Motor neuron (in vitro differentiated cells): ENCODE measurements at regions not wholly inside any gene's neighbourhood (a gene's known extent, or its start where the extent isn't known, plus 50 kb on each side); places are given as distances from the start of the nearest gene placed in this dataset.

ENCODE experiments used
- ATAC-seq, 8 experiments: fragments of 200-7000 bp; cut with Tn5 transposase; replicated peaks in 6 of 8; 2 replicates each; pipeline ENCODE4 v1.8.0; 2021; ENCODE audit warnings: mild to moderate bottlenecking in 8 of 8, moderate library complexity in 8 of 8
- H3K27ac ChIP-seq, 2 donors: fragments of 250-450 bp; sonication (Bioruptor Pico); 2 replicates each; pipeline ENCODE4 v1.9.0; 2021; ENCODE audit warnings: antibody characterized with exemption in 2 of 2, mild to moderate bottlenecking in 2 of 2, moderate library complexity in 1 of 2
- H3K4me1 ChIP-seq, 2 donors: fragments of 250-450 bp; sonication (Bioruptor Pico); replicated peaks in 1 of 2; 2 replicates each; pipeline ENCODE4 v1.6.1; 2021; ENCODE audit warnings: antibody characterized with exemption in 2 of 2, mild to moderate bottlenecking in 2 of 2, moderate library complexity in 1 of 2
- H3K4me3 ChIP-seq, 5 donors: fragments of 250-450 bp; sonication (Bioruptor Pico); 2 replicates each; pipeline ENCODE4 v1.9.0; 2021; ENCODE audit warnings: antibody characterized with exemption in 5 of 5, mild to moderate bottlenecking in 5 of 5, moderate library complexity in 4 of 5
- WGBS, 10 experiments: fragments of 450-650 bp; shearing (Covaris generic); methylation state at CpG; one replicate each; pipeline ENCODE4 v1.0.0; 2022; 5-methylcytosine and 5-hydroxymethylcytosine counted together
- in situ Hi-C, 9 experiments: fragments of 400-800 bp; cut with MboI; loops; one replicate each; pipeline ENCODE4 v1.15.0; 2021; ENCODE audit warnings: low sequenced_read_pairs in 9 of 9, low pct_unique_long_range_greater_than_20kb in 2 of 9; ENCODE audit not compliant: unreplicated experiment in 9 of 9

DNA sequence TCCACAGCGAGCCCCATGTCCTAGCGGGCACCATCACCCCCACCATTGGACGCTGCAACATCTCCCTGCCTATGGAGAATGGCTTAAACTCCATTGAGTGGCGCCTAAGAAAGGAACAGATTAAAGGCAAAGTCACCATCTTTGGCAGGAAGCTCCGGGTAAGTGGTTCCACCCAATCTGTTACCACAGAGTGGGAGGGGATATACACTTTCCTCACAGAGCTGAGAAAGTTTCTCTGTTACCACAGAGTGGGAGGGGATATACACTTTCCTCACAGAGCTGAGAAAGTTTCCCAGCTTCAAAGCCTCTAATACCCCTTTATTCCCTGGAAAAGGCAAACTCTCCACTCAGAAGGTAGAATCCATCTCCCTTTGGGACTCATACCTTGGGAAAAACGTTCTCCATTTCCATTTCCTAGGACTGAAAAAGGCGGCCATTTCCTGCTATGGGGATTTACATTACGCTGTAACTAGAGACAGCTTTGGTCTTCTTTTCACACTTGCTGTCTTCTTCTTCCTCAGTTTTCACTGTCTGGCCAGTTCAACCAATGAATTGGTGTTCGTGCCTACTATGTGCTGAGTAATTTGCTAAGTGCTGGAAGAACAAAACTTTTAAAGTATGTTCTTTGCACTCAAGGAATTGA, 63.4 kb upstream of the WWC1 start:
- H3K27ac ChIP-seq: no peak overlapping the region
- 0 to 100% (median 77%) methylated on average over 1 to 9 of the region's 9 CpGs; no CpG with 5 or more reads in 2 of the 10 experiments for WGBS, 10 experiments
- ATAC-seq: peak in 1 of 8 experiments; percentile 91
- peaks cover 0 to 4% of the 10 kb centered on the region in 2 donors for H3K4me1 ChIP-seq
- no peak overlapping the region for H3K4me3 ChIP-seq
- in situ Hi-C loops: loop anchor here in 1 of 9 experiments (10.0 kb wide), 1 partner anchor 113 kb away; no protein-coding TSS in a partner anchor

DNA sequence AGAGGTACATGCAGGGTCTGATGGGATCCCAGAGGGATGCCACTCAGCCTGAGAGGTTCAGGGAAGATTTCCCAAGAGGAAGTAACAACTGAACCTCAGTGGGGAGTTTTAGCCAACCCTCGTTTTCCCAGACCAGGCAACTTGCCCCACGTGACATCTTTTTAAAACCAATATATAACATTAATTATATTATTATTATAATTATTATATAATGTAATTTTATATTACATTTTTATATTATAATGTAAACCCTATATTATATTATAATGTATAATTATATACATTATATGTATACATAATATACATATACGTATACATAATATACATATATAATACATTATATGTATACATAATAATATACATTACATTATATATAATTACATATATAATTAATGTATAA, 62.8 kb upstream of the WWC1 start:
- in situ Hi-C loops: loop anchor here in 1 of 9 experiments (10.0 kb wide), 1 partner anchor 114 kb away; no protein-coding TSS in a partner anchor
- Histone ChIP-seq H3K4me3 (no peak overlapping the region), H3K4me1 (peaks cover 0 to 4% of the 10 kb centered on the region in 2 donors), H3K27ac (no peak overlapping the region)
- no peak for ATAC-seq
- WGBS, 10 experiments: 60 to 100% (median 83%) methylated on average over 3 of the region's 3 CpGs; no CpG with 5 or more reads in 3 of the 10 experiments

DNA sequence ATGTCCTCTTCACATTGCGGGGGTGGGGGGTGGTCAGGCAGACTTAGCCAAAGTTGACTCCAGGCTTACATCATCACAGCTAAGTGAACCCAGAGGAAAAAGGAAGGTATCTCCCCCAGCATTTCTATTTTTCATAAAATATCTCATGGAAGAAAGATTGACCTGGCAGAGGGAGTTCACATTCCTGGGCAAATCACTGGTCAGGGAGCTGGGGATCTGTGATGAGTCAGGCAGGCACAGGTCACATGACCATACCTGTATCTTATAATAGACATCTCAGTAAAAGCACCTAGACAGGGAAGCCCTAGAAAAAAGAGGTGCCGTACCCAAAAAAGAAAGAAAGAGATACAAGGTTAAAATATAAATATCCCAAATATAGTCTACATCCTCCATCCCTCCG, 57.3 kb upstream of the WWC1 start:
- ATAC-seq: peak in 1 of 8 experiments; percentile 48
- 55 to 100% (median 100%) methylated on average over 1 to 3 of the region's 3 CpGs; no CpG with 5 or more reads in 1 of the 10 experiments for WGBS, 10 experiments
- Histone ChIP-seq H3K4me1 (peaks cover 0 to 9% of the 10 kb centered on the region in 2 donors), H3K27ac (no peak overlapping the region), H3K4me3 (no peak overlapping the region)
- in situ Hi-C loops: no loop called here

DNA sequence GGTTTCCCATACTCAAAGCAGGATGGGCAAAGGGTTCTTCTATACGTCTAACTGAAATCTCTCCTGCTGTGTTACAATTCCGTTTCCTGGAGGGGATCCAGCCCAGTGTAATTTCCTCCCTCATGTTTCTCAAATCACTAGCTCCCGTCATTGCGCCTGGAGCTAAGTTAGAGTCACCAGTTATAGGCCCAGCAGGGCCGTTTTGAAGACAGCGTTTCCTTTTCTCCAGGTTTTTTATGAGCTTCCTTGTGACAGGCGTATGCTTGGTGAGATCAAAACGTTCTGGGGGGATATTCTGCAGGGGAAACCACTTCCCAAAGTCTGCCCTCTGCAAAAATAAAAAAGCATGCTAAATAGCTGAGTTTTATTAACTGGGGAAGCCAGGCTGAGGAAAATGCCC, 53.0 kb upstream of the WWC1 start:
- WGBS, 10 experiments: 0 to 100% (median 65%) methylated on average over 1 to 8 of the region's 8 CpGs; no CpG with 5 or more reads in 2 of the 10 experiments
- in situ Hi-C loops: no loop called here
- ATAC-seq: no peak
- no peak overlapping the region for H3K4me3 ChIP-seq
- H3K27ac ChIP-seq: no peak overlapping the region
- peaks cover 7 to 15% of the 10 kb centered on the region in 2 donors for H3K4me1 ChIP-seq

DNA sequence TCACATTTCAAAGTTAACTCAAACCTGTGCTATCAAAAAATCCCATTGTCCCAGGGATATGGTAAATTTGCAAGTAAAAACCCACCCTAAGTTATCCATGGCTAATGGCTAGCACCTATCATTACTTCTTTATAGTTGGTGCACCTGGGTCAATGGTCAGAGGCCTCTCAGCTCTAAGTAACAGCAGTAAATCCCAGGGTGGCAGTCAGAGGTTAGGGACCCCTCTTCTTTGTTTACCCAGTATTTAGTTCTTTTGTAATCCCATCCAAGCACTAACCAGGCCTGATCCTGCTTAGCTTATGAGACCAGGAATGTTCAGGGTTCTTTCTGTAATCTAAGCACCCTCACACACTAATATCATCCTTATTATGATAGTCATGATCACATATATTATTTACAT, 52.1 kb upstream of the WWC1 start:
- no peak for ATAC-seq
- in situ Hi-C loops: no loop called here

More for the DNA sequence above, 52.1 kb upstream of the WWC1 start:
- Histone ChIP-seq H3K4me3 (no peak overlapping the region), H3K4me1 (peaks cover 7 to 11% of the 10 kb centered on the region in 2 donors), H3K27ac (no peak overlapping the region)
